ENCODE measurements at regions not wholly inside any gene's neighbourhood (a gene's known extent, or its start where the extent isn't known, plus 50 kb on each side); places are given as distances from the start of the nearest gene placed in this dataset.
"Not testable (repeated sequence)": the region's sequence is repeated elsewhere in the genome, so short reads cannot be mapped to it uniquely, and the experiment has no call there.

DNA sequence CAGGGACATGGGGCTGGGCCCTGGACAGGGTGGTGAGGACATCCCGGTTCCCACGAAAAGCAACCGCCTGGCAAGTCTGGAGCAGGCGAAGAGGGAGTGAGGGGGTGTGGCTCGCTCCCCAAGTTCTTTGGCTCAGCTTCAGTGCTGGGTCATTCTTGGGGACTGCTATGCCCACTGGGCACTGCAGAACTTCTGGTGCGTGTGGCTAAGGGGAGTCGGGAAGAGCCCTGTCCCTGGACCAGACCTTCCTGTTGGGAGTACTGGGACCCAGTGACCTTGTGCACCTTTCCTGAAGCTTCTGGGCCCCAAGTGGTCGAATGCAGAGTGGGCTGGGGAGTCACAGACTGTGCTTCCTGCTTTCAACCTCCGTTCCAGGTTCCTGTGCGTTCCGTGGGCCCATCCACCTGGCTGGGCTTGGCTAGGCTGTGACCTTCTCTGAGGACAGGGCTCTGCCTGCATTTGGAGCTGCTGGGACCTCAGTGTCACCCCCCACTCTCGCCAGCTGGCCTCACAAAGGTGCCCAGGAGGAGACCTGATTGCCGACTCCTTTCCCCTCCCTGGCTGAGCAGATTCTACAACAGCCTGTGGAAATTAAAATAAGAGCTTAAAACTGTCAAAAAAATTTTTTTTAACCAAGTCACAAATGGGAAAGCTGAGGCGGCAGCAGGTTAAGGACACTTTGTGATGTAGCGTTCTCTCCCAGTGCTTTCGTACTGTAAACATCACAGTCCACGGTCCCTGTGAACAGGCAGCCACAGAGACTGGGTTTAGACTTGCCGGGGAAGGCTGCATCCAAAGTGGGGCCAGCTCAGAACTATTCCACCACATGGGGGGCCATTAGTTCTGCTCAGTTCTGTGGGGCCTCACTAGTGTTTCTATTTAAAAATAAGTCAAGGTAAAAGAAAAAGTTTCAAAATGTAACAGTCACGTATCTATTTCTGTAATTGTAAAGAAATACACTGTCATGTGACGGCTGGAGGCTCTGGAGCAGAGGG is 63.8 kb upstream of the WNT7B start:
- no peak for DNase-seq

DNA sequence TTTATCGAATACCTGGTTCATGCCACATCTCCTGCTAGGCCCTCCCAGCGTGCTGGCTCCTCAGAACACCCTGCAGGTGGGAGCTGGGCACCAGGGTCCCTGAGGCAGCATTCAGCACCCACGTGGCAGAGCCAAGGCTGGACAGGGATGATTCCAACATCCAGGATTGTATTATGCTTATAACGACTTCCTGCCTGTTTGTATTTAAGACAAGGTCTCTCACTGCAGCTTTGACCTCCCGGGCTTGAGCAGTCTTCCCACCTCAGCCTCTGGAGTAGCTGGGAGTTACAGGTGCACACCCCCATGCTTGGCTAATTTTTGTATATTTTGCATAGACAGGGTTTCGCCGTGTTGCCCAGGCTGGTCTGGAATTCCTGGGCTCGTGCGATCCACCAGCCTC is 64.7 kb upstream of the WNT7B start:
- DNase-seq: no peak

GRCh38 chr22:46042786-46043185 is 65.8 kb upstream of the WNT7B start:
- DNase-seq: no peak

GRCh38 chr22:46043339-46043738 is 66.4 kb upstream of the WNT7B start:
- DNase-seq: no peak

DNA sequence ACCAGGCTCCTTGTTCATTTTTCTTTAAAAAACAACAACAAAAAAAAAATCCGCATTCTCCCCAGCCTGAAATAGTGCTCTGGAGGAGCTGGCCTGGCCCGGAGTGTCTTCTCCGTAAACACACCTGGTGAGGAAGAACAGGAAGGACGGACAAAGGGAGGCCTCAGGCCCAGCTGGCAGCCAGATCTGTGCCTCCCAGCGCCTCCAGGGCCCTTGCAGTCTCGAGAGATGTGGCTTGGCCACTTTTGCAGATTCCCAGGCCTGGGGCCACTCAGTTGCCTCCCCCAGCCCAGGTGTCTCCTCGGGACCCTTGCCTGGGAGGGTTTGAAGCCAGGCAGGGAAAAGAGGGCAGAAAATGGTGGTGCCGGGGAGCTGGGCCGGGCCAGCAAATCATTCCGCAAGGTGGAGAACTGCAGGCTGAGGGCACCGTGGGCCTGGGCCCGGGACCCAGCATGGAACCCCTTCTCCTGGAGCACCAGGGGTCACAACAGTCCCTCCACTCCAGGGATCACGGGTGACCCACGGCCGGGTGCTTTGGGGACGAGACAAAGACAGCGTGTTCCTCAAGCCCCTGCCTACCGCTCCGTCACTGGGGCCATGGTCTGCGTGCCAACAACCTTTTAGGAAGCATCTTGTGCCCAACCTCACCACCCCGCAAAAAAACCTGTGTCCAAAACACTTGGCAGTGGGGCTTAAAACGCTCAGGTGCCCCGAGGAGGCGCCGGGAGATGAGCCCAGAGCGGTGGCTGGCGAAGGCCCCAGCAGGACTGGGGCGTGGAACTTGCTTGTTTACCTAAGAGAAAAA is 67.1 kb upstream of the WNT7B start:
- DNase-seq: no peak

- peak; percentile 29 for DNase-seq
These were observed 67.9 kb upstream of the WNT7B start for GRCh38 chr22:46044621-46045458.

DNA sequence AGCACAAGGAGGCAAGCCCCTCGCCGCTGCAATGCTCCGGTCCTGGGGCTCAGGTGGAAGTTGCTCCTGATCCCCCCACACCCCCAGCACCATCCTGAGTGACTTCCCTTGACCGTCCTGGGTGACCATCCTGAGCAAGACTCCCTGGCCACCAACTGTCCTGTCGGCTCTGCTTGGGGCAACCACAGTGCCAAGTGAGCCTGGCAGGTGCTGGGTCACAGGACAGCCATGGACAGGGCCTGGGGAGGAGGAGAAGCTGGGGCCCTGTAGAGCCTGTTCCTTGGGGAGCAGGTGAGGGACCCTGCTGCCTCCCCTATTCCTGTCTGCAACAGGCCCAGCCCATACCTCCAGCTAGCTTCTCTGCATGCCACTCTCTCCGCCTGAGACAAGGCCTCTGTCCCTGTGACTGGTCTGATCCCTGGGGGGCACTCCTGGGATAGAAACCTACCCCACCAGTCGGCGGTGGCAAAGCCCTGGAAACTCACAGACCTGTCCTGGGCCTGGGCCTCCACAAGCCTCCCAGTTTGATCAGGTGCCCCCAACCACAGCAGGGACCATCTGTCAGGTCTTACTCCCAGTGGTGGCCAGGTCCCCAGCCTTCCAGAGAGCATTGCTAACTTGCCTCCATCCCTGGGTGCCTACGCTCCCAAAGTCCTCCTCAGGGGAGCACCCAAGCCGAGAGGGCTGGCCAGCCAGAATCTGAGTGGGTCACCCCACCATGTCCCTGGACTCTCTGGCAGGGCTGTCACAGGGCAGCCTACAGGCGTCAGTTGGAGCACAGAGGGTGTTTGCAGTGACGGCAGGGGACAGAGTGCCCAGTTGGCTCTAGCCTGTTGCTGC is 68.7 kb upstream of the WNT7B start:
- DNase-seq: no peak

DNA sequence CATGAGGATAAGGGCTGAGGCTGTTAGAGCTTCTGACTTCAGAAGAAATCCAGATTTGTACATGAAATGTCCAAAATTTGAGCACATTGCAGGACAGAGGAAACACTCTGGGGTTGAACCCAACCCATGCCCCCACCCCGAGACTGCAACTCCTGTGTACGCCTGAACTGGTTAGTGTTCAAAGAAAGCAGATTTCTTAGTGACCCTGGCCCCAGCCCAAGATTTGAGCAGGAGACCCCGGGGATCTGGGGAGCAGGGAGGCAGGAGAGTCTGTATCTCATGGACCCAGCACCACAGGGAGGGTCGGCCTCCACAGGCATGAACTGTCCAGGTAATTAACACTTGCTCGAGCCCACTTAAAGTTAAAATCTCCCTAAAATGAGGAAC is 69.3 kb upstream of the WNT7B start:
- DNase-seq: no peak

- no peak for DNase-seq
These were observed 70.3 kb upstream of the WNT7B start for GRCh38 chr22:46047226-46047625.

DNA sequence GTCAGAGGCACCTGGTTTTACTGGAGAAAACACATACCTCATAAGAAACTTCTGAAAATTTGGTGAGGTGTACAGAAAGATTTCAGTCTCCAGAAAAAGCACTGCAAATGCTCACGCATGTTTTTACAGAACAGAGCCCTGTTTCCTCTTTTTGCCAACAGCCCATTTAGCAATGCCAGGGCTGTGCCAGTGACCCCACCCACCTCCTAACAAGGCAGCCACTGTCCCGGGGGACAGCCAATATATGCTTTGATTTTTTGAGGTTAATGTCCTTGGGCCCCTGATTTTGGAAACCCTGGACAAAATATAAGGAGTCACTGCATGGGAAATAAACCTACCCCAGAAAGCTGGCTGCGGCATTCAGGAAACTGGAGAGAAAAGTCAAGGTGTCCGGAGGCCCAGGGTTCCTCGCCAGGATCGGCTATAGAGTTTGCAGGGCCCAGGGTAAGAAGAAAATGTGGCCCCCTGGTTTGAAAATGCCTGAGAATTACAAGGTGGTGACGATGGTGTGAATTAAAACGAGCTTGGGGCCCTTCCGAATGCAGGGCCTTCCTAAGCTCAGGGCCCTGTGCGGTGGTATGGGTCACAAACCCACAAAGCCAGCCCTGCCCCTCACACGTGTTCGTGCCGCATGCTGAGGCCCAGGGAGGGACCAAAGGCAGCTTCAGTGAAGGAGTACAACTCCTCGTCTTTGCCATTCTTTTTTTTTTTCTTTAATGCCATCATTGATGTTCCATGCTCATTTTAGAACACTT is 71.1 kb upstream of the WNT7B start:
- no peak for DNase-seq

DNA sequence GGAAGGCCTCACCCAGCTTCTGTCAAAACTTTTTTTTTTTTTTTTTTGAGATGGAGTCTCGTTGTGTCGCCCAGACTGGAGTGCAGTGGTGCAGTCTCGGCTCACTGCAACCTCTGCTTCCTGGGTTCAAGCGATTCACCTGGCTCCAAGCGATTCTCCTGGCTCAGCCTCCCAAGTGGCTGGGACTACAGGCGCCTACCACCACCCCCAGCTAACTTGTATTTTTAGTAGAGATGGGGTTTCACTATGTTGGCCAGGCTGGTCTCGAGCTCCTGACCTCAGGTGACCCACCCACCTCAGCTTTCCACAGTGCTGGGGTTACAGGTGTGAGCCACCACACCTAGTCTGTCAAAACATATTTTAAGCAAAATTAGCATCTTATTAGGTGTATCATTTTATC is 71.7 kb upstream of the WNT7B start:
- DNase-seq: not testable (repeated sequence)

- no peak for DNase-seq
These were observed 72.9 kb upstream of the WNT7B start for GRCh38 chr22:46049726-46050450.

GRCh38 chr22:46050451-46050845 is 73.5 kb upstream of the WNT7B start:
- DNase-seq: no peak

DNA sequence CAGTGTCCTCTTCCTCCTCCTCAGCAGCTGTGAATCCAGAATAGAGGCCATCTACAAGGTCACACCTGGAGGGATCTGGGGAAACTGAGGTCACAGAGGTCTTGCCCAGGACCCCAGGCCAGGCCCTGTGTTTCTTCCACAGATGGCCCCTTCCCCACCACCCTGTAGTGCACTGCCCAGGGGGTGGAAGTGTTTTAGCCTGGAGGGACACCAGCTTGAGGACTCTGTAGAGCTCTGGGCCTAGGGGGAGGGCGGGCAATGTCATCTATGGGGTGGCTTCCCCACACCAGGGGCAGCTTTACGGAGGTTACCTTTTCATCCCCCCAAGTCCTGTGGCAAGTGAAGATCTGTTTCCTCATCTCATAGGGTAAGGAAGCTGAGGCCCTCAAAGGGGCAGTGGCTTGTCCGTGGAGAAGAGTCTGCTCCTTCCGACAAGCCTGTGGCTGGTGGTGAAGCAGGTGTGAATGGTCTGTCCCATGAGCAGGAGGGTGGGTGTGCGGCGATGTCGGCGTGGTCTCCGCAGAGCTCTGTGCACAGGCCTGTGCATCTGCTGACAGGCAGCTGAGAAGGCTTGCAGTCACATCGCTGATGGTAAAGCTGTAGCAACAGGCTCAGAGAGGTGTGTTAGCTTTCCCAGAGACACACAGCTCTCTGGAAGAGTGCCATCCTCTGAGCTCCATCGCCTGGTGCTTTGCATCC is 74.1 kb upstream of the WNT7B start:
- DNase-seq: no peak

DNA sequence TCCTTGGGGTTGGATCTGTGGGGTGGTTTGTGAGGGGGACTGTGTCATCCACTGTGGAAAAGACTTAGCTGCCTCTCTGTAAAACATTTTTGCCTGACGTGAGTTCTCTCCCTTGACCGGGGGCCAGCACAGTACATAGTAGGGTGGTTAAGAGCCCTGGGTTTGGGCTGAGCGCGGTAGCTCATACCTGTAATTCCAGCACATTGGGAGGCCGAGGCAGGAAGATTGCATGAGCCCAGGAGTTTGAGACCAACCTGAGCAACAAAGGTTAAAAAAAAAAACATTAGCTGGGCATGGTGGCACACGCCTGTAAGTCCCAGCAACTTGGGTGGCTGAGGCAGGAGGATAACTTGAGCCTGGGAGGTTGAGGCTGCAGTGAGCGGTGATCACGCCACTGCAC is 74.7 kb upstream of the WNT7B start:
- no peak for DNase-seq

DNA sequence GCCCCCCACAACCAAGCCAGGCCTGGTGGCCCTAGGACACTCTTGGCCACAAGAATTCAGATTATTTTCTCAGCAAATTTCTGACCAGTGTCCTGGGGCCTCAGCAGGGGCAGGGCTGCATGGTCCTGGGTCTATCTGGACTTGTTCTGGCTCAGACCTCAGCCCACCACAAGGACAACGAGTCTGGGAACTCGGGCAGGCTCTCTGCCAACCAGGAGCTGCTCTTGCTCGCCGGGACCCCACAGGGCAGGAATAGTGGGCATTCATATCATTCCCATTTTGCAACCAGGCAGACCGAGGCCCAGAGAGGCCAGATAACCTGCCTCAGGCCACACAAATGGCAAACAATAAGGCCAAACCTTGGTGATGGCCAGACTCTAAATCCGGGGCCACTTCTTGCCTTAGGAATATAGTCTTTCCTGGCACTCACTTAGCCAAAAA is 75.4 kb upstream of the WNT7B start:
- no peak for DNase-seq

GRCh38 chr22:46052801-46053562 is 76.0 kb upstream of the WNT7B start:
- DNase-seq: no peak

GRCh38 chr22:46053563-46054090 is 76.7 kb upstream of the WNT7B start:
- peak; percentile 47 for DNase-seq

Data from effector CD8-positive, alpha-beta T cell (primary cell).